Right lobe of liver (tissue), 6 donors: ENCODE measurements at regions not wholly inside any gene's neighbourhood (a gene's known extent, or its start where the extent isn't known, plus 50 kb on each side); places are given as distances from the start of the nearest gene placed in this dataset.

ENCODE experiments used
- ATAC-seq, 4 donors: fragments of 200-7000 bp; cut with Tn5 transposase; one replicate each; pipeline ENCODE4 v1.9.1; 2020; ENCODE audit warnings: mild to moderate bottlenecking in 4 of 4, moderate library complexity in 4 of 4
- DNase-seq, 3 donors: peaks; one replicate each; pipeline ENCODE4 v3.0.0-alpha.2; 2020
- H3K27ac ChIP-seq, 3 donors: fragments of 200-600 bp; one replicate each; pipeline ENCODE4 v1.8.0; 2022
- H3K27me3 ChIP-seq, 2 donors: fragments of 200-600 bp; one replicate each; pipeline ENCODE4 v1.8.0; 2022
- H3K36me3 ChIP-seq, 4 donors: fragments of 200-600 bp; sonication (generic) in 1 of 4; one replicate each; pipeline versions ENCODE4 v1.5.1 to v1.8.0; 2017 to 2022; ENCODE audit warnings: control low read depth in 1 of 4
- H3K4me1 ChIP-seq, 4 donors: fragments of 200-600 bp; sonication (generic) in 1 of 4; one replicate each; pipeline versions ENCODE4 v1.5.1 to v1.8.0; 2017 to 2022; ENCODE audit warnings: control low read depth in 1 of 4
- H3K4me3 ChIP-seq, 3 donors: fragments of 200-600 bp; one replicate each; pipeline ENCODE4 v1.8.0; 2022
- H3K9me3 ChIP-seq, 4 donors: fragments of 200-600 bp; sonication (generic) in 1 of 4; one replicate each; pipeline versions ENCODE4 v1.5.1 to v1.8.0; 2017 to 2022; ENCODE audit warnings: control low read depth in 1 of 4
- CTCF ChIP-seq, 4 donors: fragments of 200-600 bp in 3 of 4; fragments of 450-650 bp in 1 of 4; IDR thresholded peaks; one replicate each; pipeline versions ENCODE4 v1.5.1 to v1.8.0; 2016 to 2022; ENCODE audit warnings: antibody characterized with exemption in 4 of 4, mild to moderate bottlenecking in 2 of 4
- POLR2A ChIP-seq: fragments of 450-650 bp; IDR thresholded peaks from one replicate; pipeline ENCODE4 v1.6.1; 2017; ENCODE audit warnings: antibody characterized with exemption, mild to moderate bottlenecking
- WGBS: methylation state at CpG from one replicate; pipeline ENCODE4 v1.1.6; 2018; ENCODE audit warnings: low coverage, low lambda C conversion rate; ENCODE audit not compliant: insufficient coverage; ENCODE audit errors: missing lambda C conversion rate; 5-methylcytosine and 5-hydroxymethylcytosine counted together
- intact Hi-C, 2 donors: fragments of 100-400 bp; cut with DNase I; formaldehyde crosslinking; loops; one replicate each; pipeline versions ENCODE4 v1.11.2 to v1.14.1; 2022
- donor health status: DM: no; HTN: yes; CAD: no.
- donor health status: DM: no; HTN: no; CAD: no.
- donor health status: DM: no; HTN: no; CAD: no.
- donor health status: DM: no; HTN: yes; CAD: no.
- donor health status: DM: no; HTN: yes; CAD: no.

DNA sequence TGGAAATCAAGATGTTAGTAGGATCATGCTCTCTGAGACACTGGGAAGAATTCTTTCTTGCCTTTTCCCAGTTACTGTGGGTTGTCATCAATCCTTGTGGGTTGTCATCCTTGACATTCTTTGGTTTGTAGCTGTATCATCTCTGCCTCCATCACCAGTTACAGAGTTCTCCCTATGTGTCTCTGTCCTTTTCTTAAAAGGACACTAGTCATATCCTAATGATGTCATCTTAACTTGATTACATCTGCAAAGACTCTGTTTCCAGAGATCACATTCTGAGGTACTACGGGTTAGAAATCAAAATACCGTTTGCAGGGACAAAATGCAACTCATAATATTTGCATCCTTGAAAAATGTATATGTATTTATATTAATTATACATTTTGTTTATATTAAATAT, 500.4 kb downstream of the ZBBX start:
- 82% methylated on average over 2 of the region's 2 CpGs for WGBS
- DNase-seq (no peak), ATAC-seq (no peak)
- Histone ChIP-seq H3K36me3 (no peaks in the 10 kb centered on the region), H3K4me1 (no peaks in the 10 kb centered on the region), H3K4me3 (no peak overlapping the region), H3K9me3 (no peaks in the 10 kb centered on the region), H3K27me3 (no peaks in the 10 kb centered on the region), H3K27ac (no peak overlapping the region)
- no peak for TF ChIP-seq POLR2A
- TF ChIP-seq CTCF (IDR thresholded peaks at IDR 0.05), result no peak
- intact Hi-C loops, result no loop called here

- H3K27ac ChIP-seq, result no peak overlapping the region
- ATAC-seq (no peak), DNase-seq (no peak)
- no peaks in the 10 kb centered on the region for H3K36me3 ChIP-seq
- no peaks in the 10 kb centered on the region for H3K9me3 ChIP-seq
- intact Hi-C loops, result no loop called here
- no peaks in the 10 kb centered on the region for H3K4me1 ChIP-seq
- TF ChIP-seq CTCF (IDR thresholded peaks at IDR 0.05) (no peak), POLR2A (no peak)
- no peaks in the 10 kb centered on the region for H3K27me3 ChIP-seq
- H3K4me3 ChIP-seq, result no peak overlapping the region
These were observed 502.1 kb downstream of the ZBBX start for GRCh38 chr3:166877971-166878370.

- peak in 1 of 4 donors; percentile 26 for ATAC-seq
- intact Hi-C loops, result no loop called here
- H3K4me3 ChIP-seq, result no peak overlapping the region
These were observed 515.3 kb downstream of the ZBBX start for GRCh38 chr3:166864473-166865467.

GRCh38 chr3:166860217-166860616, 519.9 kb downstream of the ZBBX start:
- no peak for TF ChIP-seq POLR2A
- TF ChIP-seq CTCF (IDR thresholded peaks at IDR 0.05), result no peak
- Histone ChIP-seq H3K4me1 (no peaks in the 10 kb centered on the region), H3K9me3 (no peaks in the 10 kb centered on the region), H3K36me3 (no peaks in the 10 kb centered on the region), H3K4me3 (no peak overlapping the region), H3K27ac (no peak overlapping the region), H3K27me3 (no peaks in the 10 kb centered on the region)
- DNase-seq (no peak), ATAC-seq (no peak)
- intact Hi-C loops, result no loop called here
- WGBS, result 69% methylated on average over 2 of the region's 2 CpGs

More at GRCh38 chr3:166864473-166865467, 515.3 kb downstream of the ZBBX start:
- DNase-seq, result no peak
- Histone ChIP-seq H3K27ac (no peak overlapping the region), H3K4me1 (no peaks in the 10 kb centered on the region), H3K36me3 (no peaks in the 10 kb centered on the region), H3K9me3 (no peaks in the 10 kb centered on the region), H3K27me3 (no peaks in the 10 kb centered on the region)
- no peak for TF ChIP-seq POLR2A
- TF ChIP-seq CTCF (IDR thresholded peaks at IDR 0.05), result no peak
- WGBS, result 86% methylated on average over 6 of the region's 10 CpGs
